K562 (cell line): ENCODE measurements at regions not wholly inside any gene's neighbourhood (a gene's known extent, or its start where the extent isn't known, plus 50 kb on each side); places are given as distances from the start of the nearest gene placed in this dataset.

Source experiments
- ATAC-seq: fragments of 200-7000 bp; cut with Tn5 transposase; 3 replicates; pipeline ENCODE4 v1.9.1; 2020; ENCODE audit warnings: moderate library complexity
- BruUV-seq: library from RNA; stranded (reverse); fragments of 400-500 nt; replicated peaks from 2 replicates; lab custom pipeline; 2021; lab: Mats Ljungman, UMichigan
- CTCF ChIA-PET: fragments of 300-600 bp; formaldehyde crosslinking; extraction: SDS; loops from one replicate; lab custom pipeline; 2021; ENCODE audit warnings: low intra/inter-chr PET ratio; lab: Yijun Ruan, JAX
- POLR2A ChIA-PET: fragments of 300-600, 350-650 bp; sonication (Branson Sonifier 250); formaldehyde crosslinking; extraction: SDS; loops from one replicate; lab custom pipeline; 2021; ENCODE audit warnings: antibody characterized with exemption, inconsistent platforms; lab: Yijun Ruan, JAX
- DNase-seq, 4 experiments: peaks; one replicate each; pipeline versions ENCODE4 v3.0.0 to v3.0.0-alpha.2; 2011 to 2018; ENCODE audit warnings: low spot score in 3 of 4, mixed read lengths in 3 of 4; ENCODE audit errors: extremely low read depth in 1 of 4
- FAIRE-seq: peaks from 2 replicates; lab custom pipeline; 2011; peaks lifted over from hg19 to GRCh38; lab: Jason Lieb, UNC
- H2AFZ ChIP-seq: 2 replicates; pipeline ENCODE4 v1.6.0; 2011; ENCODE audit warnings: low read depth, low read length, control low read depth, inconsistent platforms
- H3K27ac ChIP-seq: fragments of 200-600 bp; 3 replicates; pipeline ENCODE4 v1.8.0; 2011; ENCODE audit warnings: low read depth, mild to moderate bottlenecking, control low read depth, inconsistent platforms, low read length, moderate library complexity, mixed read lengths; ENCODE audit errors: extremely low read depth
- H3K27me3 ChIP-seq, 2 experiments: fragments of 300-600 bp in 1 of 2; 2 replicates in 1 of 2; 3 replicates in 1 of 2; pipeline versions ENCODE4 v1.6.0 to v1.8.0; 2011; ENCODE audit warnings: inconsistent platforms in 2 of 2, low read length in 2 of 2, mild to moderate bottlenecking in 1 of 2, mixed read lengths in 1 of 2, moderate library complexity in 1 of 2; ENCODE audit not compliant: control insufficient read depth in 2 of 2, insufficient read depth in 2 of 2
- H3K36me3 ChIP-seq: fragments of 300-600 bp; 3 replicates; pipeline ENCODE4 v1.8.0; 2011; ENCODE audit warnings: mild to moderate bottlenecking, low read length, inconsistent platforms; ENCODE audit not compliant: control insufficient read depth, insufficient read depth
- H3K4me1 ChIP-seq, 2 experiments: fragments of 200-600 bp in 1 of 2; replicated peaks in 1 of 2; 2 replicates in 1 of 2; 3 replicates in 1 of 2; pipeline versions ENCODE4 v1.5.1 to v1.8.0; 2011; ENCODE audit warnings: inconsistent platforms in 2 of 2, low read length in 2 of 2, mild to moderate bottlenecking in 1 of 2, mixed read lengths in 1 of 2, moderate library complexity in 1 of 2; ENCODE audit not compliant: control insufficient read depth in 2 of 2, insufficient read depth in 2 of 2
- H3K4me2 ChIP-seq: 2 replicates; pipeline ENCODE4 v1.6.1; 2011; ENCODE audit warnings: low read length, control low read depth, inconsistent platforms, mixed read lengths; ENCODE audit not compliant: insufficient read depth
- H3K4me3 ChIP-seq: fragments of 200-600 bp; sonication (generic), shearing (Covaris generic); 2 replicates; pipeline ENCODE4 v1.5.1; 2016; ENCODE audit warnings: control low read depth, inconsistent platforms
- H3K79me2 ChIP-seq: fragments of 200-600 bp; 3 replicates; pipeline ENCODE4 v1.8.0; 2011; ENCODE audit warnings: low read length, inconsistent platforms; ENCODE audit not compliant: control insufficient read depth, insufficient read depth
- H3K9ac ChIP-seq, 2 experiments: 2 replicates each; pipeline versions ENCODE4 v1.6.0 to v1.6.1; 2011; ENCODE audit warnings: low read depth in 2 of 2, low read length in 2 of 2, control low read depth in 1 of 2, inconsistent platforms in 1 of 2, mild to moderate bottlenecking in 1 of 2, mixed read lengths in 1 of 2; ENCODE audit not compliant: insufficient read depth in 1 of 2
- H3K9me1 ChIP-seq: one replicate; pipeline ENCODE4 v1.6.0; 2011; ENCODE audit warnings: inconsistent platforms, mild to moderate bottlenecking, low read length, moderate library complexity; ENCODE audit not compliant: control insufficient read depth, insufficient read depth
- H3K9me3 ChIP-seq: replicated peaks from 2 replicates; pipeline ENCODE4 v1.5.1; 2011; ENCODE audit warnings: low read depth, low read length, inconsistent platforms; ENCODE audit not compliant: control insufficient read depth, insufficient read depth
- H4K20me1 ChIP-seq: replicated peaks from 2 replicates; pipeline ENCODE4 v1.6.1; 2011; ENCODE audit warnings: low read length, inconsistent platforms, mixed read lengths; ENCODE audit not compliant: control insufficient read depth, insufficient read depth
- CSDE1 ChIP-seq, 2 experiments: fragments of 450-650 bp; IDR thresholded peaks; 2 replicates each; pipeline ENCODE4 v1.6.1; 2016; ENCODE audit warnings: mild to moderate bottlenecking in 1 of 2
- EZH2 ChIP-seq: IDR thresholded peaks from 2 replicates; pipeline ENCODE4 v1.6.1; 2012; ENCODE audit warnings: low read depth, mild to moderate bottlenecking, inconsistent platforms, low read length, borderline replicate concordance
- FOXP1 ChIP-seq: sonication (generic); formaldehyde crosslinking; IDR thresholded peaks from 2 replicates; pipeline ENCODE4 v1.8.0; 2022; ENCODE audit warnings: mild to moderate bottlenecking, missing genetic modification reagents
- GTF2B ChIP-seq: IDR thresholded peaks from 2 replicates; pipeline ENCODE4 v1.6.1; 2011; ENCODE audit not compliant: insufficient read length; ENCODE audit errors: extremely low read depth
- JUND ChIP-seq, 2 experiments: IDR thresholded peaks; 2 replicates in 1 of 2; 3 replicates in 1 of 2; pipeline ENCODE4 v1.6.1; 2011; ENCODE audit warnings: borderline replicate concordance in 2 of 2, low read depth in 2 of 2, low read length in 2 of 2, improper control_type of control experiment in 1 of 2, missing biosample characterization in 1 of 2, missing genetic modification characterization in 1 of 2, missing genetic modification reagents in 1 of 2
- LCOR ChIP-seq: sonication (generic); formaldehyde crosslinking; IDR thresholded peaks from 2 replicates; pipeline ENCODE4 v1.8.0; 2022; ENCODE audit warnings: mild to moderate bottlenecking, missing genetic modification reagents
- NEUROD1 ChIP-seq: fragments of 150-350 bp; IDR thresholded peaks from 2 replicates; pipeline ENCODE4 v1.6.1; 2014; ENCODE audit warnings: borderline replicate concordance, low read length, low read depth; ENCODE audit not compliant: partially characterized antibody
- NR2C2 ChIP-seq, 2 experiments: fragments of 200-800 bp in 1 of 2; sonication (Bioruptor generic) in 1 of 2; sonication (generic) in 1 of 2; formaldehyde crosslinking in 1 of 2; IDR thresholded peaks; 2 replicates each; pipeline versions ENCODE4 v1.6.1 to v1.8.0; 2016 to 2022; ENCODE audit warnings: mild to moderate bottlenecking in 1 of 2, missing compliant biosample characterization in 1 of 2, missing genetic modification characterization in 1 of 2, missing genetic modification reagents in 1 of 2
- SMAD3 ChIP-seq: fragments of 450-650 bp; formaldehyde crosslinking; conservative IDR thresholded peaks from 2 replicates; pipeline ENCODE4 v1.4.0; 2020; ENCODE audit warnings: mild to moderate bottlenecking
- SRSF3 ChIP-seq: fragments of 200-400 bp; formaldehyde crosslinking; IDR thresholded peaks from 2 replicates; pipeline ENCODE4 v1.6.1; 2016; ENCODE audit warnings: mild to moderate bottlenecking, low read length, moderate library complexity; ENCODE audit not compliant: insufficient read depth
- USF1 ChIP-seq: sonication (generic); formaldehyde crosslinking; IDR thresholded peaks from 2 replicates; pipeline ENCODE4 v1.9.0; 2022; ENCODE audit warnings: mild to moderate bottlenecking, missing genetic modification reagents
- ZNF407 ChIP-seq: fragments of 450-650 bp; IDR thresholded peaks from 2 replicates; pipeline ENCODE4 v1.6.1; 2016; ENCODE audit warnings: low read depth
- ZNF589 ChIP-seq: fragments of 200-800 bp; sonication (Bioruptor generic); IDR thresholded peaks from 2 replicates; pipeline ENCODE4 v1.6.1; 2016; ENCODE audit warnings: low read depth, missing genetic modification characterization, missing compliant biosample characterization
- in situ Hi-C: fragments of 300-500 bp; cut with MboI; formaldehyde crosslinking; loops from 4 replicates; pipeline ENCODE4 v1.15.0; 2018; ENCODE audit warnings: inconsistent platforms, mixed read lengths
- intact Hi-C: fragments of 100-400 bp; cut with micrococcal nuclease; formaldehyde crosslinking; loops from 2 replicates; pipeline ENCODE4 v1.14.2; 2022

- in situ Hi-C loops: no loop called here
- no peak overlapping the region for H3K4me2 ChIP-seq
- peaks cover 6 to 7% of the 10 kb centered on the region in 2 experiments; a peak in 3 of 5 replicates for H3K27me3 ChIP-seq
- H3K4me1 ChIP-seq: no peaks in the 10 kb centered on the region
- POLR2A ChIA-PET: no interaction called here
- H4K20me1 ChIP-seq: no peaks in the 10 kb centered on the region
- intact Hi-C loops: no loop called here
- H3K79me2 ChIP-seq: no peaks in the 10 kb centered on the region
- CTCF ChIA-PET: no interaction called here
- H3K9ac ChIP-seq: no peak overlapping the region
- no peaks in the 10 kb centered on the region for H3K36me3 ChIP-seq
- no TSS peak for BruUV-seq
- no peak for DNase-seq
- no peak for FAIRE-seq
- H2AFZ ChIP-seq: no peak overlapping the region
- H3K27ac ChIP-seq: no peak overlapping the region
- H3K4me3 ChIP-seq: no peak overlapping the region
- no peaks in the 10 kb centered on the region for H3K9me1 ChIP-seq
- H3K9me3 ChIP-seq: no peaks in the 10 kb centered on the region
- no peak for ATAC-seq
- no peak for TF ChIP-seq LCOR (CRISPR knock-in tag)
- TF ChIP-seq ZNF407: no peak
- no peak for TF ChIP-seq NEUROD1
- TF ChIP-seq CSDE1 (IDR thresholded peaks at IDR 0.05): no peak
- no peak for TF ChIP-seq EZH2
- TF ChIP-seq NR2C2 (CRISPR knock-in tag; IDR thresholded peaks at IDR 0.05): no peak
- no peak for TF ChIP-seq NR2C2 (tag; IDR thresholded peaks at IDR 0.05)
- no peak for TF ChIP-seq ZNF589 (CRISPR knock-in tag)
- no peak for TF ChIP-seq JUND (IDR thresholded peaks at IDR 0.05; ENCODE audit: borderline replicate concordance, low read depth, low read length)
- TF ChIP-seq JUND (tag; IDR thresholded peaks at IDR 0.05; ENCODE audit: borderline replicate concordance, low read depth, low read length): no peak
- no peak for TF ChIP-seq GTF2B
- TF ChIP-seq SMAD3 (CRISPR knock-in tag): no peak
- no peak for TF ChIP-seq USF1 (CRISPR knock-in tag)
- TF ChIP-seq SRSF3: no peak
- TF ChIP-seq FOXP1 (CRISPR knock-in tag): no peak
Observed at GRCh38 chr18:78010363-78010762, 760.7 kb downstream of the GALR1 start.
